MCF 10A (cell line): ENCODE measurements at regions not wholly inside any gene's neighbourhood (a gene's known extent, or its start where the extent isn't known, plus 50 kb on each side); places are given as distances from the start of the nearest gene placed in this dataset.

Experiments
- BruUV-seq: library from RNA; stranded (reverse); fragments of 400-500 nt; replicated peaks from 2 replicates; lab custom pipeline; 2021; lab: Mats Ljungman, UMichigan
- CTCF ChIA-PET: fragments of 300-600 bp; sonication (Branson Sonifier 250); formaldehyde crosslinking; extraction: SDS; loops from one replicate; lab custom pipeline; 2021; ENCODE audit warnings: antibody characterized with exemption, inconsistent platforms; lab: Yijun Ruan, JAX
- POLR2A ChIA-PET: fragments of 300-600, 350-650 bp; sonication (Branson Sonifier 250); formaldehyde crosslinking; extraction: SDS; loops from one replicate; lab custom pipeline; 2020; ENCODE audit warnings: antibody characterized with exemption, inconsistent platforms; lab: Yijun Ruan, JAX
- DNase-seq: peaks from one replicate; pipeline ENCODE4 v3.0.0-alpha.2; 2018; ENCODE audit not compliant: unreplicated experiment
- H3K27ac Mint-ChIP-seq: one replicate; pipeline ENCODE4 v1.8.0; 2022; ENCODE audit warnings: mild to moderate bottlenecking, low read depth, mixed read lengths; ENCODE audit not compliant: unreplicated experiment
- H3K27me3 Mint-ChIP-seq: one replicate; pipeline ENCODE4 v1.8.0; 2022; ENCODE audit warnings: mixed read lengths; ENCODE audit not compliant: insufficient read depth, unreplicated experiment
- H3K36me3 Mint-ChIP-seq: one replicate; pipeline ENCODE4 v1.8.0; 2022; ENCODE audit warnings: mild to moderate bottlenecking, moderate library complexity, mixed read lengths; ENCODE audit not compliant: insufficient read depth, unreplicated experiment
- H3K4me1 Mint-ChIP-seq: one replicate; pipeline ENCODE4 v1.8.0; 2022; ENCODE audit warnings: mixed read lengths; ENCODE audit not compliant: insufficient read depth, unreplicated experiment
- H3K4me3 Mint-ChIP-seq: one replicate; pipeline ENCODE4 v1.8.0; 2022; ENCODE audit warnings: mild to moderate bottlenecking, moderate library complexity, mixed read lengths; ENCODE audit not compliant: unreplicated experiment
- H3K9me3 Mint-ChIP-seq: one replicate; pipeline ENCODE4 v1.8.0; 2022; ENCODE audit warnings: mixed read lengths; ENCODE audit not compliant: unreplicated experiment
- CTCF ChIP-seq: fragments of 200-600 bp; IDR thresholded peaks from one replicate; pipeline ENCODE4 v1.8.0; 2022; ENCODE audit warnings: antibody characterized with exemption, mild to moderate bottlenecking; ENCODE audit not compliant: unreplicated experiment
- intact Hi-C: fragments of 100-400 bp; cut with micrococcal nuclease; formaldehyde crosslinking; loops from 2 replicates; pipeline ENCODE4 v1.14.1; 2022

- Mint-ChIP-seq H3K4me1 (peaks cover 7% of the 10 kb centered on the region), H3K27ac (no peak overlapping the region), H3K4me3 (no peak overlapping the region), H3K27me3 (no peaks in the 10 kb centered on the region), H3K36me3 (no peaks in the 10 kb centered on the region), H3K9me3 (no peaks in the 10 kb centered on the region)
- intact Hi-C loops = no loop called here
- DNase-seq = no peak
- CTCF ChIA-PET = interaction anchor here (0.6 to 1.1 kb wide), 3 partner anchors 12 to 506 kb away, joined by 3 read pairs; no protein-coding TSS in a partner anchor
- no peak for TF ChIP-seq CTCF
- POLR2A ChIA-PET = interaction anchor here (0.7 kb wide), 1 partner anchor 10 kb away, joined by 4 read pairs; no protein-coding TSS in a partner anchor
- no TSS peak for BruUV-seq
Measured at GRCh38 chr3:165404357-165405027, 208.3 kb upstream of the SLITRK3 start.

GRCh38 chr3:165403666-165404065 is 207.5 kb upstream of the SLITRK3 start:
- ChIA-PET CTCF (no interaction called here), POLR2A (interaction anchor here (0.7 kb wide), 1 partner anchor 11 kb away, joined by 4 read pairs; no protein-coding TSS in a partner anchor)
- no peak overlapping the region for H3K27ac Mint-ChIP-seq
- no peak for DNase-seq
- H3K4me1 Mint-ChIP-seq = peaks cover 7% of the 10 kb centered on the region
- H3K4me3 Mint-ChIP-seq = no peak overlapping the region
- H3K27me3 Mint-ChIP-seq = no peaks in the 10 kb centered on the region
- intact Hi-C loops = no loop called here
- H3K9me3 Mint-ChIP-seq = no peaks in the 10 kb centered on the region
- H3K36me3 Mint-ChIP-seq = peaks cover 3% of the 10 kb centered on the region
- BruUV-seq = no TSS peak
- TF ChIP-seq CTCF = no peak

- no peak overlapping the region for H3K4me3 Mint-ChIP-seq
- H3K27me3 Mint-ChIP-seq = no peaks in the 10 kb centered on the region
- CTCF ChIA-PET = no interaction called here
- no peak overlapping the region for H3K27ac Mint-ChIP-seq
- H3K9me3 Mint-ChIP-seq = no peaks in the 10 kb centered on the region
- H3K4me1 Mint-ChIP-seq = peaks cover 2% of the 10 kb centered on the region
- BruUV-seq = no TSS peak
- TF ChIP-seq CTCF = no peak
- DNase-seq = no peak
- POLR2A ChIA-PET = no interaction called here
- intact Hi-C loops = no loop called here
- peaks cover 5% of the 10 kb centered on the region for H3K36me3 Mint-ChIP-seq
Measured at GRCh38 chr3:165395188-165395587, 199.0 kb upstream of the SLITRK3 start.

GRCh38 chr3:165393461-165393860 is 197.3 kb upstream of the SLITRK3 start:
- Mint-ChIP-seq H3K4me1 (peaks cover 11% of the 10 kb centered on the region), H3K27ac (no peak overlapping the region), H3K27me3 (no peaks in the 10 kb centered on the region), H3K4me3 (no peak overlapping the region), H3K36me3 (peaks cover under 1% of the 10 kb centered on the region), H3K9me3 (no peaks in the 10 kb centered on the region)
- CTCF ChIA-PET = interaction anchor here (0.7 kb wide), 1 partner anchor 869 kb away, joined by 3 read pairs; no protein-coding TSS in a partner anchor
- DNase-seq = no peak
- POLR2A ChIA-PET = no interaction called here
- intact Hi-C loops = no loop called here
- no peak for TF ChIP-seq CTCF
- BruUV-seq = no TSS peak
